B cell (primary cell): ENCODE measurements at regions not wholly inside any gene's neighbourhood (a gene's known extent, or its start where the extent isn't known, plus 50 kb on each side); places are given as distances from the start of the nearest gene placed in this dataset.

Experiments used
- ATAC-seq: fragments of 200-7000 bp; cut with Tn5 transposase; one replicate; pipeline ENCODE4 v1.10.0; 2021; ENCODE audit warnings: low read depth, mild to moderate bottlenecking, moderate number of reproducible peaks, moderate library complexity
- CTCF ChIA-PET: fragments of 350-600 bp; sonication (Branson Sonifier 250); formaldehyde crosslinking; loops from one replicate; lab custom pipeline; 2021; ENCODE audit warnings: antibody characterized with exemption, inconsistent platforms; lab: Charles Lee
- POLR2A ChIA-PET: fragments of 350-600 bp; sonication (Branson Sonifier 250); formaldehyde crosslinking; loops from one replicate; lab custom pipeline; 2021; ENCODE audit warnings: antibody characterized with exemption; lab: Charles Lee
- DNase-seq: peaks from one replicate; pipeline ENCODE4 v3.0.0; 2013
- H2AFZ ChIP-seq: 2 replicates; pipeline ENCODE4 v1.6.1; 2012; ENCODE audit warnings: mild to moderate bottlenecking, low read depth, low read length; ENCODE audit not compliant: insufficient read depth, poor library complexity, severe bottlenecking
- H3K27ac ChIP-seq, 2 donors: 1 replicate in 1 of 2; 2 replicates in 1 of 2; pipeline ENCODE4 v1.5.1; 2012 to 2013; ENCODE audit warnings: low read length in 2 of 2, mild to moderate bottlenecking in 2 of 2, moderate library complexity in 1 of 2
- H3K27me3 ChIP-seq, 4 experiments: fragments of 200-600 bp in 1 of 4; sonication (generic) in 1 of 4; replicated peaks in 1 of 4; 1 replicate in 2 of 4; 2 replicates in 2 of 4; pipeline versions ENCODE4 v1.6.1 to v1.7.0; 2013 to 2016; ENCODE audit warnings: low read length in 3 of 4, mild to moderate bottlenecking in 2 of 4, mixed read lengths in 1 of 4, moderate library complexity in 1 of 4; ENCODE audit not compliant: insufficient read depth in 4 of 4, control insufficient read depth in 3 of 4; ENCODE audit errors: control extremely low read depth in 1 of 4
- H3K36me3 ChIP-seq, 2 experiments: replicated peaks in 1 of 2; 1 replicate in 1 of 2; 2 replicates in 1 of 2; pipeline versions ENCODE4 v1.6.1 to v1.7.1; 2013; ENCODE audit warnings: low read length in 1 of 2; ENCODE audit not compliant: insufficient read depth in 2 of 2, control insufficient read depth in 1 of 2; ENCODE audit errors: control extremely low read depth in 1 of 2, extremely low read depth in 1 of 2
- H3K4me1 ChIP-seq, 2 donors: fragments of 200-600 bp in 1 of 2; sonication (generic) in 1 of 2; 1 replicate in 1 of 2; 2 replicates in 1 of 2; pipeline versions ENCODE4 v1.5.1 to v1.6.1; 2013 to 2017; ENCODE audit warnings: low read length in 2 of 2; ENCODE audit not compliant: control insufficient read depth in 2 of 2, insufficient read depth in 2 of 2
- H3K4me2 ChIP-seq: replicated peaks from 2 replicates; pipeline ENCODE3; 2012; ENCODE audit warnings: mild to moderate bottlenecking, low read depth, low read length; ENCODE audit not compliant: poor library complexity, severe bottlenecking
- H3K4me3 ChIP-seq, 5 experiments: fragments of 200-600 bp in 1 of 5; sonication (generic) in 1 of 5; 1 replicate in 3 of 5; 2 replicates in 2 of 5; pipeline versions ENCODE4 v1.5.1 to v1.7.0; 2011 to 2016; ENCODE audit warnings: low read length in 4 of 5, mild to moderate bottlenecking in 4 of 5, low read depth in 2 of 5, control low read depth in 1 of 5, moderate library complexity in 1 of 5; ENCODE audit not compliant: insufficient read depth in 1 of 5; ENCODE audit errors: control extremely low read depth in 1 of 5, extremely low read depth in 1 of 5
- H3K79me2 ChIP-seq: fragments of 200-600 bp; sonication (generic); one replicate; pipeline ENCODE4 v1.6.0; 2016; ENCODE audit warnings: low read length; ENCODE audit not compliant: control insufficient read depth, insufficient read depth
- H3K9ac ChIP-seq: fragments of 200-600 bp; sonication (generic); 2 replicates; pipeline ENCODE4 v1.6.1; 2017; ENCODE audit warnings: mild to moderate bottlenecking, low read length, moderate library complexity
- H3K9me3 ChIP-seq, 3 donors: one replicate each; pipeline versions ENCODE4 v1.6.1 to v1.7.1; 2013; ENCODE audit warnings: low read length in 2 of 3; ENCODE audit not compliant: control insufficient read depth in 2 of 3, insufficient read depth in 1 of 3; ENCODE audit errors: control extremely low read depth in 1 of 3
- H4K20me1 ChIP-seq: 2 replicates; pipeline ENCODE4 v1.6.0; 2012; ENCODE audit warnings: mild to moderate bottlenecking, low read length; ENCODE audit not compliant: insufficient read depth, control insufficient read depth, poor library complexity, severe bottlenecking
- H3K27ac Mint-ChIP-seq: one replicate; pipeline ENCODE4 v1.8.0; 2021; ENCODE audit warnings: mixed read lengths
- H3K27me3 Mint-ChIP-seq: one replicate; pipeline ENCODE4 v1.8.0; 2021; ENCODE audit warnings: mixed read lengths
- H3K4me1 Mint-ChIP-seq: one replicate; pipeline ENCODE4 v1.8.0; 2021; ENCODE audit warnings: mixed read lengths
- H3K4me3 Mint-ChIP-seq: one replicate; pipeline ENCODE4 v1.8.0; 2021; ENCODE audit warnings: mixed read lengths
- H3K9me3 Mint-ChIP-seq: one replicate; pipeline ENCODE4 v1.8.0; 2022; ENCODE audit warnings: mixed read lengths; ENCODE audit not compliant: insufficient read depth
- CTCF ChIP-seq: fragments of 200-600 bp; IDR thresholded peaks from one replicate; pipeline ENCODE4 v1.8.0; 2022; ENCODE audit warnings: antibody characterized with exemption, mild to moderate bottlenecking
- EZH2 ChIP-seq: IDR thresholded peaks from 2 replicates; pipeline ENCODE4 v1.6.1; 2012; ENCODE audit warnings: borderline replicate concordance, low read depth, mild to moderate bottlenecking, moderate library complexity, low read length; ENCODE audit not compliant: insufficient read depth, poor library complexity, severe bottlenecking
- WGBS: methylation state at CpG from one replicate; pipeline ENCODE4 v1.1.5; 2013; ENCODE audit warnings: missing lambda C conversion rate; ENCODE audit not compliant: insufficient coverage; 5-methylcytosine and 5-hydroxymethylcytosine counted together
- intact Hi-C: fragments of 100-400 bp; cut with micrococcal nuclease; formaldehyde crosslinking; loops from one replicate; pipeline ENCODE4 v1.10.0; 2022

GRCh38 chrX:54615109-54615508, 85.1 kb downstream of the GNL3L start:
- Histone ChIP-seq H3K36me3 (no peaks in the 10 kb centered on the region), H3K4me2 (no peak overlapping the region), H3K4me3 (no peak overlapping the region), H3K9ac (no peak overlapping the region), H3K27me3 (no peaks in the 10 kb centered on the region), H3K4me1 (no peaks in the 10 kb centered on the region), H4K20me1 (no peaks in the 10 kb centered on the region), H2AFZ (no peak overlapping the region), H3K9me3 (peaks cover 0 to 9% (median 0%) of the 10 kb centered on the region in 3 donors), H3K27ac (no peak overlapping the region), H3K79me2 (no peaks in the 10 kb centered on the region)
- DNase-seq (no peak), ATAC-seq (no peak)
- TF ChIP-seq CTCF: no peak
- Mint-ChIP-seq H3K4me1 (no peaks in the 10 kb centered on the region), H3K4me3 (no peak overlapping the region), H3K27ac (no peak overlapping the region), H3K27me3 (no peaks in the 10 kb centered on the region), H3K9me3 (peaks cover 6% of the 10 kb centered on the region)
- WGBS: no CpG with 5 or more reads among the region's 1 CpG
- intact Hi-C loops: no loop called here
- POLR2A ChIA-PET: no interaction called here
- CTCF ChIA-PET: no interaction called here

- POLR2A ChIA-PET: no interaction called here
- Histone ChIP-seq H4K20me1 (no peaks in the 10 kb centered on the region), H3K9me3 (peaks cover 0 to 9% (median 0%) of the 10 kb centered on the region in 3 donors), H3K27me3 (no peaks in the 10 kb centered on the region), H2AFZ (no peak overlapping the region), H3K4me1 (peaks cover 0 to under 1% of the 10 kb centered on the region in 2 donors), H3K4me3 (no peak overlapping the region), H3K9ac (no peak overlapping the region), H3K27ac (no peak overlapping the region), H3K79me2 (no peaks in the 10 kb centered on the region), H3K36me3 (no peaks in the 10 kb centered on the region), H3K4me2 (no peak overlapping the region)
- DNase-seq (no peak), ATAC-seq (no peak)
- Mint-ChIP-seq H3K9me3 (peaks cover 7% of the 10 kb centered on the region), H3K27ac (no peak overlapping the region), H3K4me3 (no peak overlapping the region), H3K4me1 (no peaks in the 10 kb centered on the region), H3K27me3 (no peaks in the 10 kb centered on the region)
- CTCF ChIA-PET: no interaction called here
- intact Hi-C loops: no loop called here
- TF ChIP-seq CTCF (no peak), EZH2 (no peak)
- WGBS: 100% methylated on average over 1 of the region's 3 CpGs
These were observed 103.6 kb downstream of the GNL3L start for GRCh38 chrX:54633641-54634040.
